AG10803 (cell line): ENCODE measurements at regions not wholly inside any gene's neighbourhood (a gene's known extent, or its start where the extent isn't known, plus 50 kb on each side); places are given as distances from the start of the nearest gene placed in this dataset.

Experiments used
- DNase-seq: peaks from one replicate; pipeline ENCODE4 v3.0.0; 2010; ENCODE audit warnings: low read depth
- H3K4me3 ChIP-seq: 2 replicates; pipeline ENCODE4 v1.5.1; 2011; ENCODE audit warnings: mild to moderate bottlenecking, low read length, control low read depth
- TF ChIP-seq, protein P1 (sequence below): conservative IDR thresholded peaks from 2 replicates; pipeline ENCODE4 v1.5.1; 2011; ENCODE audit warnings: mild to moderate bottlenecking, low read length, control low read depth, inconsistent platforms

DNA sequence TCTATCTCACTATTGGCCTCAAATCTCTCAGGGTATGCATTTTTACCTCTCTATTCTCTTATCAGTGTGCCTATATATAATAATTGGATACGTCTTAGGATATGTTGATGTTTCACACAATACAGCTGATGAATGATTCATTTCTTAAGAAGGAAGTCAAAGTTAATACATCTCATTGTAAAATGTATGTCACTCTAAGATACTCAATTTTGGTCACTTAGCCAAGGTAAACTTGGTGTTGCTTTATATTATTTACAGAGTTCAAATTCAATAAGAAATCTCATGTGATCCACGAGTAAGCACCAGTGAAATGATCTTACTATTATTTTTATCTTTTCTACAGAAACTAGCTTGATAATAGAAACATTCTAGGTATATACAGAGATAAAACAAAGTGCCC lies 1266.5 kb downstream of the JRKL start:
- no peak for DNase-seq
- TF ChIP-seq, protein P1, sequence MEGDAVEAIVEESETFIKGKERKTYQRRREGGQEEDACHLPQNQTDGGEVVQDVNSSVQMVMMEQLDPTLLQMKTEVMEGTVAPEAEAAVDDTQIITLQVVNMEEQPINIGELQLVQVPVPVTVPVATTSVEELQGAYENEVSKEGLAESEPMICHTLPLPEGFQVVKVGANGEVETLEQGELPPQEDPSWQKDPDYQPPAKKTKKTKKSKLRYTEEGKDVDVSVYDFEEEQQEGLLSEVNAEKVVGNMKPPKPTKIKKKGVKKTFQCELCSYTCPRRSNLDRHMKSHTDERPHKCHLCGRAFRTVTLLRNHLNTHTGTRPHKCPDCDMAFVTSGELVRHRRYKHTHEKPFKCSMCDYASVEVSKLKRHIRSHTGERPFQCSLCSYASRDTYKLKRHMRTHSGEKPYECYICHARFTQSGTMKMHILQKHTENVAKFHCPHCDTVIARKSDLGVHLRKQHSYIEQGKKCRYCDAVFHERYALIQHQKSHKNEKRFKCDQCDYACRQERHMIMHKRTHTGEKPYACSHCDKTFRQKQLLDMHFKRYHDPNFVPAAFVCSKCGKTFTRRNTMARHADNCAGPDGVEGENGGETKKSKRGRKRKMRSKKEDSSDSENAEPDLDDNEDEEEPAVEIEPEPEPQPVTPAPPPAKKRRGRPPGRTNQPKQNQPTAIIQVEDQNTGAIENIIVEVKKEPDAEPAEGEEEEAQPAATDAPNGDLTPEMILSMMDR, result no peak
- no peak overlapping the region for H3K4me3 ChIP-seq

DNA sequence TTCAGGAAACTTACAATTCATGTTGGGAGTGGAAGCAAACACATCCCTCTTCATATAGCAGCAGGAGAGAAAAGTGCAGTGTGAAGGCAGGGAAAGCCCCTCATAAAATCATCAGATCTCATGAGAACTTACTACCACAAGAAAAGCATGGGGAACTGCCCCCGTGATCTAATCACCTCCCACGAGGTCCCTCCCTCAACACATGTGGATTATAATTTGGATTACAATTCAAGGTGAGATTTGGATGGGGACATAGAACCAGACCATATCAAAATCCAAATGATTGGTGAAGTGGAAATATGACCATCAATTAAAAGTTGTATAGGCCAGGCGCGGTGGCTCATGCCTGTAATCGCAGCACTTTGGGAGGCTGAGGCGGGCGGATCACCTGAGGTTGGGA lies 1268.0 kb downstream of the JRKL start:
- DNase-seq, result no peak
- TF ChIP-seq, protein P1, result no peak
- H3K4me3 ChIP-seq, result no peak overlapping the region

DNA sequence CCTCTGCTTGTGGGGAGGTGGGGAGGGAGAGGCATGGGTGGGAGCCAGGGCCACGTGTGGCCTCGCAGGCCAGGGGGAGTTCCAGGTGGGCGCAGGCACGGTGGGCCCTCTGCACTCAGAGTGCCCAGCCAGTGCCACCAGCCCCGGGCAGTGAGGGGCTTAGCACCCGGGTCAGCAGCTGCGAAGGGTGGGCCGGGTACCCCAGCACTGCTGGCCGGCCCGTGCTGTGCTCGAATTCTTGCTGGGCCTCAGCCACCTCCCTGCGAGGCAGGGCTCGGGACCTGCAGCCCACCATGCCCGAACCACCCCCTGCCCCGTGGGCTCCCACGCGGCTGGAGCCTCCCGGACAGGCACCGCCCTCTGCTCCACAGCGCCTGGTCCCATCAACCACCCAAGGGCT lies 1277.2 kb downstream of the JRKL start:
- no peak overlapping the region for H3K4me3 ChIP-seq
- no peak for DNase-seq

DNA sequence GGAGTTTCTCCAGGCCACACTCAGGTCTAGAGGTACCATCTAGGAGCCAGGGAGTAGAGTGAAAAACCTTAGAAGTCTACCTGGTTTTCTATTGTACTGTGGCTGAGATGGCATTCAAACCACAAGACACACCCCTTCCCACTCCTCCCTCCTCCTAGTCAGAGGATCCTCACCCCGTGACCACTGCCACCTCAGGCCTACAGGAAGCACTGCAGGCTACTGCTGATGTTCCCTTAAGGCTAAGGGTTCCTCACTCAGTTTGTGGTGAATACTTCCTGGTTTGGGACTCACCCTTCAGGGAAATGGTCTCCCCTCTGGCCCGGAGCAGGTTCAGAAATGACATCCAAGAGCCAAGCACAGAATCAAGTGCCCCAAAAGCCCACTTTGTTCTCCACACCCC lies 1293.9 kb downstream of the JRKL start:
- DNase-seq, result no peak
- no peak overlapping the region for H3K4me3 ChIP-seq
- TF ChIP-seq, protein P1, result no peak

More for the DNA sequence above, 1277.2 kb downstream of the JRKL start:
- TF ChIP-seq, protein P1, result no peak

DNA sequence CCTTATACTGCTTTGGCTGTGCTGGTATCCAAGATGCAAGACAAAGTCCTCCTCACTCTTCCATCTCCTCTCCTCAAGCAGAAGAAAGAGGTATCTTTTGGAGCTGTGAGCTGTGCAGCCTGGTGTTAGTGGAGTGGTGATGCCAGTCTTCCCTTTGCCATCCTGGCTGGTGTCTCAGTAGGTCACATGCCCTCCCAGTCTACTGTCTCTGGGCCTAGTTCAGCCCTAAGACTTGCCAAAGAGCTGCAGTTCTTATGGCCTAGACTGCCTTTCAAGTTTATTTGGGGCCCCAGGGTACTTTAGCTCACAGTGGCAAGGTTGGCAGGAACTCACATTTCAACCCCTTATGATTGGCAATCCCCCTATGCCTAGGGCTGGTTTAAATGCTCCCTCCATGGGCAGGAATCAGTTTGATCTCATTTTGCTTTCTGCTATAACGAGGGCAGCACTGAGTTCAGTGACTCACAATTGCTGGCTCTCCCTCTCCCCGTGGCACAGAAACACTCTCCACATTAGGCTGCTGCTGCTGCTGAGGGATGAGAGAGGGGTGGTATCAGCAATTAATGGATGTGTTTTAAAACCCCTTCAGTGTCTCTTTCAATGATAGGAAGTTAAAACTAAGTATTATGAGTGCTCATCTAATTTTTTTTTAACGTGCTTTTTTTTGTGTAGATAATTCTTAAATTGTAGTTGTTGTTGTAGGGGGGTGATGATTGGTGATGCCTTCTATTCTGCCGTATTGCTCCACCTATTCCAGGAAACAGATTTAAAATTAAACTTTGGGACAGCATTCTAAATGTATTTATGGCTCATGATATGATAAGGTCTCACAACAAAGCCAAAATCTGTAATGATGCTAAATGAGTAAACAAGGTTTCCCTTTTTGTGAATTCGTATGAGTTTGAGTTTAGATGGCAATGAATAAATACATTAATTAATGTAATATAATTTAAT lies 1295.0 kb downstream of the JRKL start:
- no peak overlapping the region for H3K4me3 ChIP-seq
- no peak for DNase-seq
- TF ChIP-seq, protein P1, result no peak

DNA sequence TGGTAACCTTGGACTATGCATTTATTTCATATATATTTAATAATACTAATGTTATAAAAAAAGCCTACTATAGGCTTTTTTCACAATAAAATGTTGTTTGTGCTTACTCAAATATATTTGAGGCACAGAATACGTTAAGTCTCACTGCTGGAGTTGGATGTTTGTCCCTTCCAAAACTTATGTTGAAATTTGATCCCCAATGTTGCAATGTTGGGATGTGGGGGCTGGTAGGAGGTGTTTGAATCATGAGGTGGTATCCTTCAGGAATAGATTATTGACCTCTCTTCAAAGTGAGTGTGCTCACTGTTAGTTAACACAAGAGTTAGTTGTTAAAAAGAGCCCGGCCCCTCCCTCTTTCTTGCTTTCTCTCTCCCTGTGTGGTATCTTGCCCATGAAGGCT lies 1295.9 kb downstream of the JRKL start:
- no peak overlapping the region for H3K4me3 ChIP-seq
- no peak for DNase-seq
- TF ChIP-seq, protein P1, result no peak

DNA sequence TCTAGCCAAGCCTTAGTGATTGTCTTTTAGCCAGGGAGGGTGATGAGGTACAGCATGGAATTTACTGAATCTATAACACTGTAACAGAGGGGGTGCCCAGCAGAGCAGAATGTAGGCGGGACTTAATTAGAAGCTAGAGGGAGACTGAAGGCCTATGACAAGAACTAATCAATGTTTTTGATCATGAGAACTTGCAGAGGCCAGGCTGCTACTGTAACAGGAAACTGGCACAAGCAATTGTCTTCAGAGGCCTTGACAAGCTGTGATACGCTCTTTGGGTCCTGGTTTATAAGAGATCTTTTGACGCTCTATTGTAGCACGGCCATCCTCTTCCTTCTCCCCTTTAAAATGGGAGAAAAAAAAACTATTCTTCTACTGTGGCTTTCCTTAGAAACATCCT lies 1297.3 kb downstream of the JRKL start:
- no peak overlapping the region for H3K4me3 ChIP-seq
- TF ChIP-seq, protein P1, result no peak
- DNase-seq, result no peak
